Upper lobe of right lung (tissue), 1 donor: ENCODE measurements at regions not wholly inside any gene's neighbourhood (a gene's known extent, or its start where the extent isn't known, plus 50 kb on each side); places are given as distances from the start of the nearest gene placed in this dataset.

Source experiments
- ATAC-seq: fragments of 200-7000 bp; cut with Tn5 transposase; one replicate; pipeline ENCODE4 v1.9.1; 2020; ENCODE audit warnings: mild to moderate bottlenecking, moderate library complexity
- DNase-seq: peaks from one replicate; pipeline ENCODE4 v3.0.0-alpha.2; 2020
- H3K27ac ChIP-seq: fragments of 200-600 bp; one replicate; pipeline ENCODE4 v1.8.0; 2022
- H3K27me3 ChIP-seq: fragments of 200-600 bp; one replicate; pipeline ENCODE4 v1.8.0; 2022; ENCODE audit warnings: mild to moderate bottlenecking
- H3K36me3 ChIP-seq: fragments of 200-600 bp; one replicate; pipeline ENCODE4 v1.8.0; 2022
- H3K4me1 ChIP-seq: fragments of 200-600 bp; one replicate; pipeline ENCODE4 v1.8.0; 2022
- H3K4me3 ChIP-seq: fragments of 200-600 bp; one replicate; pipeline ENCODE4 v1.8.0; 2022; ENCODE audit warnings: mild to moderate bottlenecking
- H3K9me3 ChIP-seq: fragments of 200-600 bp; one replicate; pipeline ENCODE4 v1.8.0; 2022
- CTCF ChIP-seq: fragments of 200-600 bp; IDR thresholded peaks from one replicate; pipeline ENCODE4 v1.8.0; 2022; ENCODE audit warnings: antibody characterized with exemption
- intact Hi-C: fragments of 100-400 bp; cut with DNase I; formaldehyde crosslinking; loops from one replicate; pipeline ENCODE4 v1.11.0; 2022
- donor health status: DM: no; HTN: yes; CAD: no; lungs with severe emphysema.

- ATAC-seq (no peak), DNase-seq (no peak)
- no peaks in the 10 kb centered on the region for H3K4me1 ChIP-seq
- H3K4me3 ChIP-seq = no peak overlapping the region
- H3K27ac ChIP-seq = no peak overlapping the region
- no peaks in the 10 kb centered on the region for H3K9me3 ChIP-seq
- intact Hi-C loops = no loop called here
- TF ChIP-seq CTCF = no peak
- H3K27me3 ChIP-seq = no peaks in the 10 kb centered on the region
- H3K36me3 ChIP-seq = no peaks in the 10 kb centered on the region
These were observed 333.1 kb downstream of the DYSF start for GRCh38 chr2:71786291-71787107.

- Histone ChIP-seq H3K27ac (no peak overlapping the region), H3K9me3 (no peaks in the 10 kb centered on the region), H3K4me1 (no peaks in the 10 kb centered on the region), H3K27me3 (no peaks in the 10 kb centered on the region), H3K4me3 (no peak overlapping the region), H3K36me3 (no peaks in the 10 kb centered on the region)
- DNase-seq (no peak), ATAC-seq (no peak)
- no peak for TF ChIP-seq CTCF
- intact Hi-C loops = no loop called here
These were observed 332.2 kb downstream of the DYSF start for GRCh38 chr2:71785516-71785981.

- Histone ChIP-seq H3K27ac (no peak overlapping the region), H3K4me3 (no peak overlapping the region), H3K36me3 (no peaks in the 10 kb centered on the region), H3K9me3 (no peaks in the 10 kb centered on the region), H3K4me1 (no peaks in the 10 kb centered on the region), H3K27me3 (no peaks in the 10 kb centered on the region)
- DNase-seq (no peak), ATAC-seq (no peak)
- TF ChIP-seq CTCF = no peak
- intact Hi-C loops = no loop called here
These were observed 331.6 kb downstream of the DYSF start for GRCh38 chr2:71784734-71785511.

GRCh38 chr2:71783815-71784214 lies 330.5 kb downstream of the DYSF start:
- Histone ChIP-seq H3K36me3 (no peaks in the 10 kb centered on the region), H3K27ac (no peak overlapping the region), H3K27me3 (no peaks in the 10 kb centered on the region), H3K9me3 (no peaks in the 10 kb centered on the region), H3K4me3 (no peak overlapping the region), H3K4me1 (no peaks in the 10 kb centered on the region)
- intact Hi-C loops = no loop called here
- ATAC-seq (no peak), DNase-seq (no peak)
- TF ChIP-seq CTCF = no peak

GRCh38 chr2:71783215-71783614 lies 329.9 kb downstream of the DYSF start:
- H3K27ac ChIP-seq = no peak overlapping the region
- no peak for DNase-seq
- TF ChIP-seq CTCF = no peak
- H3K4me3 ChIP-seq = no peak overlapping the region
- H3K4me1 ChIP-seq = no peaks in the 10 kb centered on the region
- no peak for ATAC-seq
- H3K36me3 ChIP-seq = no peaks in the 10 kb centered on the region
- no peaks in the 10 kb centered on the region for H3K27me3 ChIP-seq
- intact Hi-C loops = no loop called here
- no peaks in the 10 kb centered on the region for H3K9me3 ChIP-seq
